ENCODE measurements at regions not wholly inside any gene's neighbourhood (a gene's known extent, or its start where the extent isn't known, plus 50 kb on each side); places are given as distances from the start of the nearest gene placed in this dataset.
A peak's percentile ranks its signal among the peaks of the same experiment; 100 is the strongest.
"Not testable (repeated sequence)": the region's sequence is repeated elsewhere in the genome, so short reads cannot be mapped to it uniquely, and the experiment has no call there.

DNA sequence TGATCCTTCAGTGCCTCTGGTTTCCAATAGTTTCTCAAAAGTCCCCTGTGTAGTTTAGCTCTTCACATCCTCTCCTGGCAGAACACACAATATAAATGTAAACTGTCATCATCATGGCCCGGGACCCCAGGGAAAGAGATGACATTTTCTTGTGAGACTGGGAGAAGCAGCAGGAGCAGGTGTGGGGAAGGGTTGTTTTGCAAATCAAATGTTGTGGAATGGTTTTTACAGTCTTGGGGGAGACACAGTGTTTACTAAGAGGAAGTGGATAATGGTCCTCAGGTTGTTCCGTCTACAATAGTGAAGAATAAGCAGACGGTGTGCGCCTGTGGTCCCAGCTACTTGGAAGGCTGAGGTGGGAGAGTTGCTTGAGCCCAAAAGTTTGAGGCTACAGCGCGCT lies 159.1 kb downstream of the SEC23IP start:
- DNase-seq = no peak

GRCh38 chr10:120052964-120053702 lies 160.6 kb downstream of the SEC23IP start:
- DNase-seq = no peak

DNA sequence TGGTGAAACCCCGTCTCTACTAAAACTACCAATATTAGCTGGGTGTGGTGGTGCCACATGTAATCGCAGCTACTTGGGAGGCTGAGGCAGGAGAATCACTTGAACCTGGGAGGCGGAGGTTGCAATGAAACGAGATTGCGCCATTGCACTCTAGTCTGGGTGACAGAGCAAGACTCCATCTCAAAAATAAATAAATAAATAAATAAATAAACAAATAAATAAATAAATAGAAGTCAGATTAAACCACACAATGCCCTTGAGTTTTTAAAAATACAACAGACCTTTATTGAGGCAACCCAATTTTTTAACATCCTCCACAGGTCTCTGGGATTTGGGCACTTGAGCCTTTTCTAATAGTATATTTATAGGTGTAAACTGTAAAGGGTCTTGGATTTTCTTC lies 167.3 kb downstream of the SEC23IP start:
- not testable (repeated sequence) for DNase-seq

DNA sequence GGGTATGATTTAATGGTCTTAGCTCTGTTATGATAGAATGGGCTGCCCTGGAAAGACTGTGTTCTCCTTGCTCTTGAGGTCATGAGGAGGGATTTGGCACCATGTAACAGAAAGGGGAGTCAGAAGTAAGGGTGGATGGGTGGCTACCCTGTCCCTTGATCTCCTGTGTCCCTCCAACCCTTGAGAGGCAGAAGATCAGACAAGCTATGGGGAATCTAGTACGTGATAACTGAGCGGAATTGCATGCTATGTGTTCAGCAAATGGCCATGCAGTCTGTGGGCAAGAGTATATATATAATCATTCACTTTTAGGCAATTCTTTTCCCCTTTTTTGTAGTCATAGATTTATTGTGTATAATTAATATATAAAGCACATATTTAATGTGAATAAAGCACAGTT lies 174.9 kb downstream of the SEC23IP start:
- no peak for DNase-seq

- DNase-seq = no peak
Observed at GRCh38 chr10:120069700-120070099, 177.2 kb downstream of the SEC23IP start.

GRCh38 chr10:120075349-120075748 lies 182.8 kb downstream of the SEC23IP start:
- DNase-seq = no peak

- no peak for DNase-seq
Observed at GRCh38 chr10:120076996-120077706, 184.6 kb downstream of the SEC23IP start.

DNA sequence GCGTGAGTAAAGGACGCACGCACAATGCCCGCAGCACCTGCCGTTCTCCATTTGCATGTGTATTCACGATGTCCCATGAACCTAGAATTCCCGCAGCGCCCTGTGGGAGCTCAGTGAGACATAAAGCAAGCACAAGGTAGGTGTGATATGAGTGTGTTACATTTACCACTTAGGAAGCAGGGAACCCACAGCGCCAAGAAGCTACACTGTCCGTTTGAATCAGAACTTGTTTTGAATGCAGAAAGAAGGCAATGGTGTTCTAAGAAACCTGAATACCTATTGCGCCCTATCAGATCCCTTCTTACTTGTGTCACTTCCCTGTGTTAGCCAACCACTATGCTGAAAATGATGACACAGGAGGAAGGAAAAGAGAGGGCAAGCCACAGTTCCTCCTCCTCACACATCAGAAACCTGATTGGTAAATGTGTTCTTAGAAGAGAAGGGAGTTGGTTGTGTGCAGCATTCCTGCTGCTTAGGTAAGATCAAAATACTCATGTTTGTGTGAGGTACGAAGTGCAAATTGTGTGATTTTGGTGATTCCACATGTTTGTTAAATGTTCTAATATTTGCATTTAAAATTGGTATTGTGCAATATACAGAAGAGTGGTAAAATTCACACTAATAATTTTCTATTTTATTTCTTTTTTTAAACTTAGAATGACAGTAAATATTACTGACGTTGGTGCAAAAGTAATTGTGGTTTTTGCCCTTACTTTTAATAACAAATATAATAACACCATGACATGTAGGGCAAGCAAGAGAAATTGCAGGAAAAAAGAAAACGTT lies 185.4 kb downstream of the SEC23IP start:
- no peak for DNase-seq

GRCh38 chr10:120085096-120085796 lies 192.7 kb downstream of the SEC23IP start:
- DNase-seq = no peak

DNA sequence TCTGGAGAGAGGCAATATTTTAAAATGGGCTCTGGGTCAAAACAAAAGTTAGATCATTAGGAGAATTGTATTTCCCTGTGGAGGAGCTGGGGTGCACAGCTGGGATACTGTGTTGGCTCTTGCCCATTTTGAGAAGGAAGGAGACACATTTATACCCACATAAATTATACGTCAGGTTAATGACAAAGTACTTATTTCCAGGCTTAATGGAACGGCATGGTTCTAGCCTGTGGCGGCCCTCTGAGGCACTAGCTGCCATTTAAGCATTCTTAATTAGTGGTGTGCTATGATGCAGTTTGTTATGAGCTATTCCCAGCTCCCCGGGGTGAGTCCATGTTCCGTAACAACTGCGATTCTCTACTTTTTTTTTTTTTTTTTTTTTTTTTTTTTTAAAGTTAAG lies 193.5 kb downstream of the SEC23IP start:
- DNase-seq = peak; percentile 27

DNA sequence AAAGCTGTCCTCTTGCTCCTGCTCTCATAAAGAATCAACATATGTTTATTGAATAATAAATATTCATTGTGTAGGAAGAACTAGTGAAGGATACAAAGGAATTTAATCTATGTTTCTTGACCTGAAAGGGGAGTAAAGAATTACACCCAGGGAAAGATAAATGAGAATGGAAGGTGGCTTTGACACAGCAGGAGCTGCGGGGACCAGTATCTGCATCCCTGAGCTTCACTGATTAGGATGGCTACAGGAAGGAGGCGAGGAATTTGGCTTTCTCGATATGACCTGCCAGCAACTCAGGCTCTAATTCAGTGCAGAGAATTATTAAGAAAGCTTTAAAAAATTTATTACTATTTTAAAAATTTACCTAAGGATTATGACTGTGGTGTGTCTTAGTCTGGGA lies 194.6 kb downstream of the SEC23IP start:
- DNase-seq = no peak

DNA sequence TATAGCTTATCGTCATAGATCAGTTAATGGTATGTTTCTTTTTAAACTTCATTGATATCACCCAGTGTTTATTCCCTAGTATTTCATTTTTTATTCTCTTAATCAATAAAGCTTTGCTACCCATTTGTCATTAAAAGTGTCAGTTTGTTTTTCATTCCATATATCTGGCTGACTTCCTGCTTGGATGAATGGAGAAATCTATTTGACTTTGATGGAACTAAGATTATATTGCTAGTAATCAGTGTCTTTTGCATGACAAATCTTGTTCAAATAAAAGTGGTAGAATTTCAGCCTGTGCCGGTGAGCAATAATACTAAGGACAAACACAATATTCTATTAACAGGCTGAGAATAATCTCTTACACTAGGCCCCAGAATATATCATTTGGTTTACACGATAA lies 203.3 kb downstream of the SEC23IP start:
- DNase-seq = no peak

DNA sequence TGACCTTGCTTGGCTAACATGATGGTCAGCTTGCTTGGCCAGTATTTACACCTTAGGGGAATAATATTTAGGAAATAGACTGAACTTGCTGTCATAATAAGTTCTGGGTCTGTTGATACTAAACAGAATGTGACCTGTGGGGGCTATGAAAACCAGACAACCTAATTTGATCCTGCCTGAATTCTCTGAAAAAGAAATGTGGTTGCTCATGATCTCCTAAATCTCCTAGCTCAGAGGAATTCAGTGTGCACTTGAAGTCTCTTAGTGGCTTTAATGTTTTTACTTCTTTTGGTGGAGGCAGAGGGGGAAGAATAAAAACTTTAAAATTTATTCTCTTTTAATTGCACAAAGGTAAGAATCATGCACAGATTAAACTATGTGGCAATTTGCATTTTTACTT lies 205.2 kb downstream of the SEC23IP start:
- no peak for DNase-seq

- no peak for DNase-seq
Observed at GRCh38 chr10:120098232-120098930, 205.9 kb downstream of the SEC23IP start.

DNA sequence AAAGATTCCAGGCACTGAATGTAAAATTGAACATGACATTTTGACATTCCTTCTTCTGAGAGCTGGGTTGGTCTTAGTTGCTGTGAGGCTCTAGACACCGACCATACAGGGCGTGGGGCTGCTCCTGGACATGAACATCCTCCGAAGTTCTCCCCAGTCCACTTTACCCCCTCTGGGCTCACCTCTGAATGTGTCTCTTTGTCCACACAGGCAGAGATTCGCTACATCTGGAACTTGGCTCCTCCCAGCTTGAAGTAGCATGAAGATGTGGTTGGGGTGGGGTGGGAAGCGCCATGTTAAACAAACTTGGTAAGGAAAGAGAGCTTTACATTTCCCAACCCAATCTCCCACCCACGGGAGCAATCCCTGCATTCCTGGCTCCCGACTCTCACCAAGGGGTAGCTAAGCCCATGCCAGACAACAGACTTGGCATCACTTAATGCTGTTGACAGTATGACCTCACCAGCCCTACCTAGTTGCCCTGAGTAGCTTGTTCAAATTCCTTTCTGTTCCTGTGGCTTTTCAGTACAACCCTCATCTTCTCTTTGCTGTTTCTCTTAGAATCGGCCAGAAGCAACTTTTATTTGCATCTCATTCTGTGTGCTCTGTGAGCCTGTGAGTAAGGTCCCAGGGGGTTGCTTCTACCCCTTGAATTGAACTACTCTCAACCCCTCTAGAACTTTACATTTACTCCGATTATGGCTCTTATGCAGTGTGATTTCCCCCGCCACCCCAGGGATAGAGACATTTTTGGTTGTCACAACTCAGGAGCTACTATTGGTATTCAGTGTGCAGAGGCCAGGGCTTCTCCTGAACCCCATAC lies 211.4 kb downstream of the SEC23IP start:
- no peak for DNase-seq

DNA sequence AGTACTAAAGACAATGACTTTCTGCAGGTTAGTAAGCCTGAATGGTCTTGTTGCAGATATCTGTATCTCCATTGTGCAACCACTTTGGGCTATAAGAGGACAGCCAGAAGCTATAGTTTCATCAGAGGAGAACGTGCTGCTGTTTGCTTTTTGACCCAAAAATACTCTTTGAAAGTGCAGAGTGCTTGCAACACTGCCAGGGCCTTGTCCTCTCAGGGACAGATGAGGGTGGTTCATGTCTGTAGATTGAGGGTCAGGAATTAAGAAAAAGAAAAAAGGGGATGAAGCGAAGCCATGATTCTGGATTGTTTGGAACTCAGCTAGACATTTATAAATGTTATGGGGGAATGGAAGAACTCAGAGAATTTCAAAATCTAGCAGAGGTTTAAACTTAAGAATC lies 212.5 kb downstream of the SEC23IP start:
- no peak for DNase-seq

GRCh38 chr10:120105492-120105891 lies 213.0 kb downstream of the SEC23IP start:
- no peak for DNase-seq

GRCh38 chr10:120108916-120109315 lies 216.4 kb downstream of the SEC23IP start:
- DNase-seq = no peak

GRCh38 chr10:120109725-120110124 lies 217.2 kb downstream of the SEC23IP start:
- DNase-seq = not testable (repeated sequence)

DNA sequence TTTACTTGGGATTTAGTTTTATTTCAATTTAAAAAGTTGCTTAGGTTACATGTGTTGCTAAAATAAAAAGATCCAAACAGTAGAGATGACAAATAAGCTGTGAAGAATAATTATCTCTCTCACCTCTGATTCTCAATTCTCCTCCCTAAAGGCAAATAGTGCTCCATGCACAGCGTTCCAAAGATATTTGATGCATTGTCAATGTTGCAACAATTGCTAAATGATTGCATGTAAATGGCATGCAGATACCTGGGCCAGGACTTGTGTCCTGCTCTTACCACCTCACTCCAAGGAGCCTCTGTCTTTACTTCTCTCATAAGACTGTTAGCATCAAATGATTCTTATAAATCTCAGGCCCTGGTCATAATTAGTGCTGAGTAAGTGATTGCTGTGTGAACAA lies 217.7 kb downstream of the SEC23IP start:
- no peak for DNase-seq

- no peak for DNase-seq
Observed at GRCh38 chr10:120111628-120112027, 219.1 kb downstream of the SEC23IP start.

DNA sequence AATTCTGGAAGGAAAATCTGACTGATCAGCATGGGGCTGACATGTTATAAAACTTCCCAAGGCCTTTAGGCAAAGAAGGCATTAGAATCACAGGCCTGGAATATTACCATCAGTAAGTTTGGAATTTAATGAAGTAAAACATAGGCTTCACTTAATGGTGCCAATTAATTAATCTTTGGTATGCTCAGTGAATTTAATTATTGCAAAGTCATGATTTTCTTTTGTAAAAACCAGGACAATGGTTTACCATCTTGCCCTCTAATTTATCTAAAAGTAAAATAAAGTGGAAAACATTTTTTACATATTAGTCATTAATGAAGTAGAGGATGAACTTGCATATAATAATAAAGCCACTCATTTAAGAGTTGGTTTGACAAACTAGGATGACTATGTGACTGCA lies 220.3 kb downstream of the SEC23IP start:
- DNase-seq = no peak
